ENCODE measurements at regions not wholly inside any gene's neighbourhood (a gene's known extent, or its start where the extent isn't known, plus 50 kb on each side); places are given as distances from the start of the nearest gene placed in this dataset.

DNA sequence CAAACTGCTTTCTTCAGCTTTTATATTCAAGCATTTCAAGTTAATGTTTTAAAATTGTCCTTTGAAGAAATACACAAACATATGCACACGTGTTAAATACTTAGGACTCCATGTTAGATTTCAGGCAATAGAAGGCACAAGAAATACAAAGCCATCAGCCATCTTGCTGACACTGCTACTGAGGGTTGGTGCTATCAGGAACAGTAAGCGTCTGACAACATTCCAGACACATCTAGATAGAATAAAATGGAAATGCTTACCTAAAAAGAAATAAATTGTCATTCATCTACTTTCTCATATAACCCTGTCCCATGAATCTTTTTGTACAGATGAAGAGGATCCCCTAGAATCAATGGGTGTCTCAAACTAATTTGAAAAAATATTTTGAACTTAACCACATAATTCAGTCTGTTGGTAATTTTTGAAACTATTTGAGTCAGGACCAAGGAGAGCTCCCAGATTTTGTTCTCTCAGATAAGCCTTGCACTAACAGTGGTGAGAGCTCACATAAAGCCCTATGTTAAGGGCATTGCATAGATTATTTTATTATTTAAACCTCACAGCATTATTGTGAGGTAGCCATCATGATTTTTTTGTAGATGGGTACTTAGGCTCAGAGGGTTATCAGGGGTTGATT, 631.1 kb upstream of the POU3F2 start:
- DNase-seq (ENCODE audit: extremely low spot score, unreplicated experiment), result no peak
- Mint-ChIP-seq H3K4me1 (ENCODE audit: unreplicated experiment) (no peaks in the 10 kb centered on the region), H3K9me3 (no peaks in the 10 kb centered on the region), H3K27ac (no peak overlapping the region), H3K27me3 (no peaks in the 10 kb centered on the region), H3K36me3 (no peaks in the 10 kb centered on the region), H3K4me3 (no peak overlapping the region)
- TF ChIP-seq, protein P1, sequence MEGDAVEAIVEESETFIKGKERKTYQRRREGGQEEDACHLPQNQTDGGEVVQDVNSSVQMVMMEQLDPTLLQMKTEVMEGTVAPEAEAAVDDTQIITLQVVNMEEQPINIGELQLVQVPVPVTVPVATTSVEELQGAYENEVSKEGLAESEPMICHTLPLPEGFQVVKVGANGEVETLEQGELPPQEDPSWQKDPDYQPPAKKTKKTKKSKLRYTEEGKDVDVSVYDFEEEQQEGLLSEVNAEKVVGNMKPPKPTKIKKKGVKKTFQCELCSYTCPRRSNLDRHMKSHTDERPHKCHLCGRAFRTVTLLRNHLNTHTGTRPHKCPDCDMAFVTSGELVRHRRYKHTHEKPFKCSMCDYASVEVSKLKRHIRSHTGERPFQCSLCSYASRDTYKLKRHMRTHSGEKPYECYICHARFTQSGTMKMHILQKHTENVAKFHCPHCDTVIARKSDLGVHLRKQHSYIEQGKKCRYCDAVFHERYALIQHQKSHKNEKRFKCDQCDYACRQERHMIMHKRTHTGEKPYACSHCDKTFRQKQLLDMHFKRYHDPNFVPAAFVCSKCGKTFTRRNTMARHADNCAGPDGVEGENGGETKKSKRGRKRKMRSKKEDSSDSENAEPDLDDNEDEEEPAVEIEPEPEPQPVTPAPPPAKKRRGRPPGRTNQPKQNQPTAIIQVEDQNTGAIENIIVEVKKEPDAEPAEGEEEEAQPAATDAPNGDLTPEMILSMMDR (conservative IDR thresholded peaks at IDR 0.05), result no peak

DNA sequence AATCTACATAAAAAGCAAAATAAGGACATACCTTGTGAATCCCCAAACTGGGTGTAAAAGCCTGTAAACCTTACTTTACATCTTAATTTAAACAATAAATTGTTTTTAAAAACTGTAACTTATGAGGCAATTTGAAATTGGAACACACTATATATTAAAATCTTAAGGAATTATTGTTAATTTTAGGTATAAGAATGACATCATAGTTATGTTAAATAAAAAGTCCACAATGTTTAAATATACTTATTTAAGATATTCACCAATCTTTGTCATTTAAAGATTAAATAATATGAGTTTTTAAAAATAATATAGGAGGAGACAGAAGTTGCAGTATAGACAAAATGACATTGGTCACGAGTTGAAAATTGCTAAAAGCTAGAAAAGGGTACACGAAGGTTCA, 621.9 kb upstream of the POU3F2 start:
- DNase-seq (ENCODE audit: extremely low spot score, unreplicated experiment), result no peak
- Mint-ChIP-seq H3K36me3 (no peaks in the 10 kb centered on the region), H3K4me1 (ENCODE audit: unreplicated experiment) (no peaks in the 10 kb centered on the region), H3K27ac (no peak overlapping the region), H3K4me3 (no peak overlapping the region), H3K27me3 (no peaks in the 10 kb centered on the region), H3K9me3 (no peaks in the 10 kb centered on the region)
- TF ChIP-seq, protein P1 (conservative IDR thresholded peaks at IDR 0.05), result no peak

DNA sequence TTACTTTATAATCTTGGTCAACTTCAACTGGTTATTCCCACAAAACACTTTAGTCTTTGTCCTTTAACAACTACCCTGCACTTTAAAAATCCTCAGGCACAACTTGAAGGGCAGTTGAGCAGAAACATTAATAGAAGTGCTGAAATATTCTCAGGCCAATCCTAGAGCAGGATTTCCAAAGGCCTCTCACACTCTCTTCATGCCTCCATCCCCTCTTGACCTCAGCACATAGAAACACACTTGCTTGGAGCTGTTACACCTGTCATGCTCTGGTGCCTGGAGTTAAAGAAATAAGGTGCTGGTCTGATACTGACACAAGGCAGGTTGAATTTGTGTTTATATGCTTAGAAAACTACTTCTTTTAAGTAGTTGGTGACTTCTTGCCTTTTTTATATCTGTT, 618.8 kb upstream of the POU3F2 start:
- Mint-ChIP-seq H3K27ac (no peak overlapping the region), H3K4me3 (no peak overlapping the region), H3K9me3 (no peaks in the 10 kb centered on the region), H3K4me1 (ENCODE audit: unreplicated experiment) (no peaks in the 10 kb centered on the region), H3K27me3 (no peaks in the 10 kb centered on the region), H3K36me3 (no peaks in the 10 kb centered on the region)
- TF ChIP-seq, protein P1 (conservative IDR thresholded peaks at IDR 0.05), result no peak
- DNase-seq (ENCODE audit: extremely low spot score, unreplicated experiment), result no peak

DNA sequence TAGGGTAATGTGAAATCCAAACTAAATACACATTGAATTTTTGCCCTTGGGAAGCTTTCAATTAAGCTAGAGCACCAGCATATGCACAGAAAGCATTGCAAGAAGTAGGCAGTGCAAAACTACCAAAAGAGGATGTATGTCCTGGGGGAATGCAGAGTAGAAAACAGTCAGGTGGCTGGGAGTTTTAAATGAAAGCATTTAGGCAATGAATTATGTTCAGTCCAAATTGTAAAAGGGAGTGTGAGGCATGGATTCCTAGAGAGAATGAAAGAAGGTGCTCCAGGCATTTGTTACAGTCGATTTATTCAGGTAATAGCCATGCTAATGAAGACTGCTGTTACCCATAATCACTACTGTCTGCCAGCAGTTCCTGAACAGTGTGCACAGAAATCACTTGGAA, 604.1 kb upstream of the POU3F2 start:
- H3K36me3 Mint-ChIP-seq, result no peaks in the 10 kb centered on the region
- TF ChIP-seq, protein P1 (conservative IDR thresholded peaks at IDR 0.05), result no peak
- peaks cover 6% of the 10 kb centered on the region for H3K9me3 Mint-ChIP-seq
- no peak overlapping the region for H3K27ac Mint-ChIP-seq
- peaks cover 3% of the 10 kb centered on the region for H3K27me3 Mint-ChIP-seq
- no peaks in the 10 kb centered on the region for H3K4me1 Mint-ChIP-seq (ENCODE audit: unreplicated experiment)
- no peak for DNase-seq (ENCODE audit: extremely low spot score, unreplicated experiment)
- H3K4me3 Mint-ChIP-seq, result no peak overlapping the region

DNA sequence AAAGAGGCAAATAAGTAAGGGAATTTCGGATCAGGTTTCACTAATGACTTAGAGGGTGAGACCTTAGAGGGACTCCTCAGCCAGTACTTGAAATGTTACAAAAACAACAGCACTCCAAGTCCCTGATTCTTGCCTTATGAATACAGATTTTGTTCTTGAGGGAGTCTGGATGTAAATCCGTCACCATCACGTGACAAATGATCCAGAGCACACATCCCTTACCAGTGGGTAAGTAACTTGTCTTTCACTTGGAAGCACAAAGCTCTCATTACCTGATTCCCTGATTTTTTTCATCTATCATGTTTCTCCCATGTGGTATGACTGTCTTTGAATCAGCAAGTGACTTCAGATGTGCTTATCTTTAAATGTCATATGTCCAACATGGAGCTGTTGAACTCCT, 595.3 kb upstream of the POU3F2 start:
- no peak for DNase-seq (ENCODE audit: extremely low spot score, unreplicated experiment)
- no peaks in the 10 kb centered on the region for H3K36me3 Mint-ChIP-seq
- TF ChIP-seq, protein P1 (conservative IDR thresholded peaks at IDR 0.05), result no peak
- H3K27ac Mint-ChIP-seq, result no peak overlapping the region
- peaks cover 4% of the 10 kb centered on the region for H3K9me3 Mint-ChIP-seq
- H3K4me3 Mint-ChIP-seq, result no peak overlapping the region
- peaks cover 3% of the 10 kb centered on the region for H3K27me3 Mint-ChIP-seq
- no peaks in the 10 kb centered on the region for H3K4me1 Mint-ChIP-seq (ENCODE audit: unreplicated experiment)

DNA sequence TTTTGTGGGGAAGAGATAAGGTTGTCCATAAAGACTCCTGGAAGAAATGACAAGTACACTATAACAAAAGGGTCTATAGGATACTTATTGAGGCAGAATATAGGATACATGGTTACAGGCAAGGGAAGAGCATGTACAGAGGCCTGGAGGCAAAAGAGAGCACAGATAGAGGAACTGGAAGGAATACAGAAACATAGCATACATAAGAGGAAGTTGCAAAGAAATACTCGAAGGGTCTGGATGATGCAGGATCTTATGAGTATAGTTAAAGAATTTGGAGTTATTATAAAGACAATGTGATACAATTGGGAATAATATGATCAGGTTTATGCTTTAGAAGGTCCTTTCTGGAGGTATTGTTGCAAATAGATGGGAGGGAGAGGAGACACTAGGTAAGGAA, 592.7 kb upstream of the POU3F2 start:
- no peak for DNase-seq (ENCODE audit: extremely low spot score, unreplicated experiment)
- TF ChIP-seq, protein P1 (conservative IDR thresholded peaks at IDR 0.05), result no peak
- H3K36me3 Mint-ChIP-seq, result no peaks in the 10 kb centered on the region
- no peak overlapping the region for H3K27ac Mint-ChIP-seq
- no peaks in the 10 kb centered on the region for H3K4me1 Mint-ChIP-seq (ENCODE audit: unreplicated experiment)
- H3K27me3 Mint-ChIP-seq, result no peaks in the 10 kb centered on the region
- no peaks in the 10 kb centered on the region for H3K9me3 Mint-ChIP-seq
- H3K4me3 Mint-ChIP-seq, result no peak overlapping the region

Measured in type B pancreatic cell (in vitro differentiated cells).